ENCODE measurements at regions not wholly inside any gene's neighbourhood (a gene's known extent, or its start where the extent isn't known, plus 50 kb on each side); places are given as distances from the start of the nearest gene placed in this dataset.

GRCh38 chr17:6322316-6322715, 112.6 kb downstream of the AIPL1 start:
- DNase-seq: no peak
- Mint-ChIP-seq H3K27me3 (ENCODE audit: unreplicated experiment) (peaks cover 3% of the 10 kb centered on the region), H3K36me3 (ENCODE audit: unreplicated experiment) (no peaks in the 10 kb centered on the region), H3K9me3 (ENCODE audit: unreplicated experiment) (peaks cover 2% of the 10 kb centered on the region), H3K4me1 (ENCODE audit: low read depth, unreplicated experiment) (peaks cover 2% of the 10 kb centered on the region), H3K27ac (ENCODE audit: unreplicated experiment) (no peak overlapping the region), H3K4me3 (ENCODE audit: unreplicated experiment) (no peak overlapping the region)
- TF ChIP-seq, protein P1, sequence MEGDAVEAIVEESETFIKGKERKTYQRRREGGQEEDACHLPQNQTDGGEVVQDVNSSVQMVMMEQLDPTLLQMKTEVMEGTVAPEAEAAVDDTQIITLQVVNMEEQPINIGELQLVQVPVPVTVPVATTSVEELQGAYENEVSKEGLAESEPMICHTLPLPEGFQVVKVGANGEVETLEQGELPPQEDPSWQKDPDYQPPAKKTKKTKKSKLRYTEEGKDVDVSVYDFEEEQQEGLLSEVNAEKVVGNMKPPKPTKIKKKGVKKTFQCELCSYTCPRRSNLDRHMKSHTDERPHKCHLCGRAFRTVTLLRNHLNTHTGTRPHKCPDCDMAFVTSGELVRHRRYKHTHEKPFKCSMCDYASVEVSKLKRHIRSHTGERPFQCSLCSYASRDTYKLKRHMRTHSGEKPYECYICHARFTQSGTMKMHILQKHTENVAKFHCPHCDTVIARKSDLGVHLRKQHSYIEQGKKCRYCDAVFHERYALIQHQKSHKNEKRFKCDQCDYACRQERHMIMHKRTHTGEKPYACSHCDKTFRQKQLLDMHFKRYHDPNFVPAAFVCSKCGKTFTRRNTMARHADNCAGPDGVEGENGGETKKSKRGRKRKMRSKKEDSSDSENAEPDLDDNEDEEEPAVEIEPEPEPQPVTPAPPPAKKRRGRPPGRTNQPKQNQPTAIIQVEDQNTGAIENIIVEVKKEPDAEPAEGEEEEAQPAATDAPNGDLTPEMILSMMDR (IDR thresholded peaks at IDR 0.05; ENCODE audit: partially characterized antibody, unreplicated experiment): no peak

- DNase-seq: no peak
- H3K4me1 Mint-ChIP-seq (ENCODE audit: low read depth, unreplicated experiment): no peaks in the 10 kb centered on the region
- no peak overlapping the region for H3K4me3 Mint-ChIP-seq (ENCODE audit: unreplicated experiment)
- no peak overlapping the region for H3K27ac Mint-ChIP-seq (ENCODE audit: unreplicated experiment)
- H3K27me3 Mint-ChIP-seq (ENCODE audit: unreplicated experiment): no peaks in the 10 kb centered on the region
- no peaks in the 10 kb centered on the region for H3K36me3 Mint-ChIP-seq (ENCODE audit: unreplicated experiment)
- TF ChIP-seq, protein P1 (IDR thresholded peaks at IDR 0.05; ENCODE audit: partially characterized antibody, unreplicated experiment): no peak
- H3K9me3 Mint-ChIP-seq (ENCODE audit: unreplicated experiment): no peaks in the 10 kb centered on the region
Measured at GRCh38 chr17:6314311-6314710, 120.6 kb downstream of the AIPL1 start.

GRCh38 chr17:6313835-6314234, 121.1 kb downstream of the AIPL1 start:
- Mint-ChIP-seq H3K4me3 (ENCODE audit: unreplicated experiment) (no peak overlapping the region), H3K4me1 (ENCODE audit: low read depth, unreplicated experiment) (no peaks in the 10 kb centered on the region), H3K36me3 (ENCODE audit: unreplicated experiment) (no peaks in the 10 kb centered on the region), H3K27ac (ENCODE audit: unreplicated experiment) (no peak overlapping the region), H3K27me3 (ENCODE audit: unreplicated experiment) (no peaks in the 10 kb centered on the region), H3K9me3 (ENCODE audit: unreplicated experiment) (no peaks in the 10 kb centered on the region)
- no peak for DNase-seq
- TF ChIP-seq, protein P1 (IDR thresholded peaks at IDR 0.05; ENCODE audit: partially characterized antibody, unreplicated experiment): no peak

DNA sequence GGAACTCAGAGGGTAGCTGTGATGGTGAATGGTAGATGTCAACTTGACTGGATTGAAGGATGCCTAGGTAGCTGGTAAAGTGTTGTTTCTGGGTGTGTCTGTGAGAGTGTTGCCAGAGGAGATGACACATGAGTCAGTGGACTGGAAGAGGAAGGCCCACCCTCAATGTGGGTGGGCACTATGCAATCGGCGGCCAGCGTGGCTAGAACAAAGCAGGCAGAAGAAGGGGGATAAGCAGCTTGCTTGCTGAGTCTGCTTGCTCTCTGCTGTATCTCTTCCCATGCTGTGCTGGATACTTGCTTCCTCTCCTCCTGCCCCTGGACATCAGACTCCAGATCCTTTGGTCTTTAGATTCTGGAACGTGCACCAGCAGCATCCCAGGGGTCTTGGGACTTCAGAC, 128.1 kb downstream of the AIPL1 start:
- Mint-ChIP-seq H3K4me1 (ENCODE audit: low read depth, unreplicated experiment) (peaks cover 6% of the 10 kb centered on the region), H3K27me3 (ENCODE audit: unreplicated experiment) (no peaks in the 10 kb centered on the region), H3K27ac (ENCODE audit: unreplicated experiment) (no peak overlapping the region), H3K9me3 (ENCODE audit: unreplicated experiment) (no peaks in the 10 kb centered on the region), H3K4me3 (ENCODE audit: unreplicated experiment) (no peak overlapping the region), H3K36me3 (ENCODE audit: unreplicated experiment) (no peaks in the 10 kb centered on the region)
- TF ChIP-seq, protein P1 (IDR thresholded peaks at IDR 0.05; ENCODE audit: partially characterized antibody, unreplicated experiment): no peak
- no peak for DNase-seq

DNA sequence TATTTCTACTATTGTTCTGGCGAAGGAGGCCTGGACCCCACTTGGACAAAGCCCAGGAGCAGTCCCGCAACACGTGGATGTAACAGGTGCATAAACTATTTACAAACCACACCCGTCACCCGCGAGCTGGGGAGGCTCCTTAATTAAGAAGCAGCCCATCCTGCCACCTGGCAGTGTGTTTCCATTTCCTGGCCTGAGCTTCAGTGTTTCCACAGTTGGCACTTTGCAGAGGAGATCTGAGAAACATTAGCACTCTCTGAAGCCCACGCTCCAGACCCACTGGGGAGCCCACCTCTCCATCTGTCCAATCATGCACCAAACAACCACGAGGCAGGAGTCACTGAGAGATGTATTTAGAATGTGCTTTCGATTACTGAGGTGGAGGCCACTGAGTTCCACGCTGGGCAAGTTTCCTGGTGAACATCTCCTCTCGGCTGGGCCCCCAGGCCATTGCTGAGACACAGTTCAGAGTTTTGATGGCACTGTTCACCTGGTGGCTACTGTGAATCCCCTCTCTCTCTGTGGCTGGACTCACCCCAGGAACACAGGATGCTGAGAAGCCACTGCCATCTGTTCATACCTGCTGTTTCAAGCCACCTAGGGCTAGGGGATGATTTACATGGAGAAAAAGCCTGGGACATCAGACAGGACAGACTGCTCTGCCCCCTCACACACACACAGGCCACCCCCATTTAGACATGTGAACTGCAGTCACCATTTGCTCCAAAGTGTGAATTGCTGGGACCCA, 129.1 kb downstream of the AIPL1 start:
- peaks cover 6% of the 10 kb centered on the region for H3K4me1 Mint-ChIP-seq (ENCODE audit: low read depth, unreplicated experiment)
- no peaks in the 10 kb centered on the region for H3K9me3 Mint-ChIP-seq (ENCODE audit: unreplicated experiment)
- no peak overlapping the region for H3K27ac Mint-ChIP-seq (ENCODE audit: unreplicated experiment)
- no peaks in the 10 kb centered on the region for H3K36me3 Mint-ChIP-seq (ENCODE audit: unreplicated experiment)
- TF ChIP-seq, protein P1 (IDR thresholded peaks at IDR 0.05; ENCODE audit: partially characterized antibody, unreplicated experiment): no peak
- no peak overlapping the region for H3K4me3 Mint-ChIP-seq (ENCODE audit: unreplicated experiment)
- DNase-seq: no peak
- no peaks in the 10 kb centered on the region for H3K27me3 Mint-ChIP-seq (ENCODE audit: unreplicated experiment)
